Breast epithelium (tissue), 3 donors: ENCODE measurements at regions not wholly inside any gene's neighbourhood (a gene's known extent, or its start where the extent isn't known, plus 50 kb on each side); places are given as distances from the start of the nearest gene placed in this dataset.

Source experiments
- POLR2AphosphoS5 ChIP-seq, 3 donors: sonication (generic); formaldehyde crosslinking; IDR thresholded peaks; one replicate each; pipeline ENCODE4 v1.6.1; 2017; ENCODE audit warnings: antibody characterized with exemption in 3 of 3
- TF ChIP-seq, protein P1 (sequence below), 3 donors: fragments of 450-650 bp; IDR thresholded peaks; one replicate each; pipeline ENCODE4 v1.5.1; 2016 to 2017; ENCODE audit warnings: antibody characterized with exemption in 3 of 3, mild to moderate bottlenecking in 3 of 3, moderate library complexity in 3 of 3

DNA sequence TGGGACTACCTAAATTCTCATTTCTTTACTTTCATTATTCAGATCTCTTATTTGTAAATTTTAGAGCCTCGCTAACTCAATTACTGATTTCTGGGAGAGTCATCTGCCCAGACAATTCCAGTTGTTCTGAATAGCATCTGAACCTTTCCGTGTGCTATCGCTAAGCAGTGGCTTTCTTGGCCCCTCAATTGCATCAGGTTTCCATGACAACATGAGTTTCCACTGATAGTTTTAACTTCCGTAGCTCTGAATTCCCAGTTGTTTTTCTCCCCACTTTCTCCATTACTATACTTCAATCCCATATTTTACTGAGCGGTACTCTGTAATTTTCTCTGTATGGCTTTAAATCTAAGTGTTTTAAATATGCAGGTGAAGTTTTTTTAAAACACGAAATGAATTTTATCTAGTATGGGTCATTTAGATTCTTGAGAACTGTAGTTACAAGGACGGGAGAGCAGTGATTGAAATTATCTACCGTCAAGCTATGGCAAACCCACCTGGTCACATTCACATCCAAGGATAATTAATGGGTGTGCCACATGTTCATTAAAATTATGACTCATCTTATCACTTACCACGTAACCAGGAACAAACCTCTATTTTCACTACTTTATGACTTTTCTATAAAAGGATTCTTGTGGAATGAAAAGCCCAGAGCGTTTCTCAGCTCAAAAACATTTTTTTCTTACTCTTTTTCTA, 223.5 kb upstream of the PCSK5 start:
- TF ChIP-seq, protein P1, sequence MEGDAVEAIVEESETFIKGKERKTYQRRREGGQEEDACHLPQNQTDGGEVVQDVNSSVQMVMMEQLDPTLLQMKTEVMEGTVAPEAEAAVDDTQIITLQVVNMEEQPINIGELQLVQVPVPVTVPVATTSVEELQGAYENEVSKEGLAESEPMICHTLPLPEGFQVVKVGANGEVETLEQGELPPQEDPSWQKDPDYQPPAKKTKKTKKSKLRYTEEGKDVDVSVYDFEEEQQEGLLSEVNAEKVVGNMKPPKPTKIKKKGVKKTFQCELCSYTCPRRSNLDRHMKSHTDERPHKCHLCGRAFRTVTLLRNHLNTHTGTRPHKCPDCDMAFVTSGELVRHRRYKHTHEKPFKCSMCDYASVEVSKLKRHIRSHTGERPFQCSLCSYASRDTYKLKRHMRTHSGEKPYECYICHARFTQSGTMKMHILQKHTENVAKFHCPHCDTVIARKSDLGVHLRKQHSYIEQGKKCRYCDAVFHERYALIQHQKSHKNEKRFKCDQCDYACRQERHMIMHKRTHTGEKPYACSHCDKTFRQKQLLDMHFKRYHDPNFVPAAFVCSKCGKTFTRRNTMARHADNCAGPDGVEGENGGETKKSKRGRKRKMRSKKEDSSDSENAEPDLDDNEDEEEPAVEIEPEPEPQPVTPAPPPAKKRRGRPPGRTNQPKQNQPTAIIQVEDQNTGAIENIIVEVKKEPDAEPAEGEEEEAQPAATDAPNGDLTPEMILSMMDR (IDR thresholded peaks at IDR 0.05): no peak
- no peak for TF ChIP-seq POLR2AphosphoS5 (IDR thresholded peaks at IDR 0.05)
